Mucosa of descending colon (tissue), 3 donors: ENCODE measurements at regions not wholly inside any gene's neighbourhood (a gene's known extent, or its start where the extent isn't known, plus 50 kb on each side); places are given as distances from the start of the nearest gene placed in this dataset.
"Not testable (repeated sequence)": the region's sequence is repeated elsewhere in the genome, so short reads cannot be mapped to it uniquely, and the experiment has no call there.

ENCODE experiments used
- ATAC-seq: fragments of 200-7000 bp; cut with Tn5 transposase; one replicate; pipeline ENCODE4 v1.9.1; 2020; ENCODE audit warnings: mild to moderate bottlenecking, moderate library complexity
- DNase-seq, 3 donors: peaks; one replicate each; pipeline ENCODE4 v3.0.0-alpha.2; 2020
- H3K36me3 ChIP-seq: fragments of 200-600 bp; one replicate; pipeline ENCODE4 v1.8.0; 2021; ENCODE audit warnings: low read depth, mild to moderate bottlenecking
- H3K4me1 ChIP-seq: fragments of 200-600 bp; one replicate; pipeline ENCODE4 v1.8.0; 2021; ENCODE audit warnings: low read depth, mild to moderate bottlenecking
- H3K4me3 ChIP-seq: fragments of 200-600 bp; one replicate; pipeline ENCODE4 v1.8.0; 2021; ENCODE audit warnings: mild to moderate bottlenecking
- H3K9me3 ChIP-seq: fragments of 200-600 bp; one replicate; pipeline ENCODE4 v1.8.0; 2021; ENCODE audit warnings: mild to moderate bottlenecking
- intact Hi-C, 2 donors: fragments of 100-400 bp; cut with DNase I in 1 of 2; cut with micrococcal nuclease in 1 of 2; formaldehyde crosslinking; loops; one replicate each; pipeline versions ENCODE4 v1.11.0 to v1.11.1; 2022; cut with DNase I, micrococcal nuclease
- TF ChIP-seq, protein P1 (sequence below): fragments of 200-600 bp; IDR thresholded peaks from one replicate; pipeline ENCODE4 v1.8.0; 2022; ENCODE audit warnings: antibody characterized with exemption, mild to moderate bottlenecking
- donor health status: DM: no; HTN: no; CAD: no; lungs with moderate emphysema.
- donor health status: DM: no; HTN: no; CAD: no.
- donor health status: DM: no; HTN: yes; CAD: no.

DNA sequence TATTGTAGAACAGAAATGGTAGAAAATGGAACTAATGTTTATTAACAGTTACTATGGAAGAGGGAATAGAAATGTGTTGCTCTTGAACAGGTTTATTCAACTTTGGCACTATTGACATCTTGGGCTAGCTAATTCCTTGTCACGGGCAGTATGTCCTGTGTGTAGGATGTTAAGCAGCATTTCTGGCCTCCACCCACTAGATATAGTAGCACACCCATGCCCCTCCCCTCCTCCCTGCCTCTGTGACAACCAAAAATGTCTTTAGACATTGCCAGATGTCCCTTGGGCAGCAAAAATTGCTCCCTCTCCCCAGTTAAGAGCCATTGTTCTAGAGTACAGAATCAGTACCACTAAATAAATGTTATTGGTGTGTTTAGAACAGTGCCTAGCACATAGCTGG, 91.4 kb upstream of the TPTE start:
- TF ChIP-seq, protein P1, sequence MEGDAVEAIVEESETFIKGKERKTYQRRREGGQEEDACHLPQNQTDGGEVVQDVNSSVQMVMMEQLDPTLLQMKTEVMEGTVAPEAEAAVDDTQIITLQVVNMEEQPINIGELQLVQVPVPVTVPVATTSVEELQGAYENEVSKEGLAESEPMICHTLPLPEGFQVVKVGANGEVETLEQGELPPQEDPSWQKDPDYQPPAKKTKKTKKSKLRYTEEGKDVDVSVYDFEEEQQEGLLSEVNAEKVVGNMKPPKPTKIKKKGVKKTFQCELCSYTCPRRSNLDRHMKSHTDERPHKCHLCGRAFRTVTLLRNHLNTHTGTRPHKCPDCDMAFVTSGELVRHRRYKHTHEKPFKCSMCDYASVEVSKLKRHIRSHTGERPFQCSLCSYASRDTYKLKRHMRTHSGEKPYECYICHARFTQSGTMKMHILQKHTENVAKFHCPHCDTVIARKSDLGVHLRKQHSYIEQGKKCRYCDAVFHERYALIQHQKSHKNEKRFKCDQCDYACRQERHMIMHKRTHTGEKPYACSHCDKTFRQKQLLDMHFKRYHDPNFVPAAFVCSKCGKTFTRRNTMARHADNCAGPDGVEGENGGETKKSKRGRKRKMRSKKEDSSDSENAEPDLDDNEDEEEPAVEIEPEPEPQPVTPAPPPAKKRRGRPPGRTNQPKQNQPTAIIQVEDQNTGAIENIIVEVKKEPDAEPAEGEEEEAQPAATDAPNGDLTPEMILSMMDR: no peak
- intact Hi-C loops: no loop called here
- Histone ChIP-seq H3K4me1 (no peaks in the 10 kb centered on the region), H3K36me3 (no peaks in the 10 kb centered on the region), H3K9me3 (peaks cover 77% of the 10 kb centered on the region), H3K4me3 (no peak overlapping the region)
- ATAC-seq (peak; percentile 6), DNase-seq (no peak)

DNA sequence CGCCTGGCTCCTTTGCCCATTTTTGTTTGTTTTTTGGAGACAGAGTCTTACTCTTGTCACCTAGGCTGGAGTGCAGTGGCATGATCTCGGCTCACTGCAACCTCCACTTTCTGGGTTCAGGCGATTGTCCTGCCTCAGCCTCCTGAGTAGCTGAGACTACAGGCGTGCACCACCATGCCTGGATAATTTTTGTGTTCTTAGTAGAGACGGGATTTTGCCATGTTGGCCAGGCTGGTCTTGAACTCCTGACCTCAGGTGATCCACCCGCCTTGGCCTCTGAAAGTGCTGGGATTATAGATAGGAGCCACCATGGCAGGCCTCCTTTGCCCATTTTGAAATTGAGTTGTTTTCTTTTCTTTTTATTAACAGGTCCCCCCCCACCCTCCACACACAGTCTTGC, 89.4 kb upstream of the TPTE start:
- H3K4me3 ChIP-seq, H3K4me1 ChIP-seq, intact Hi-C loops, H3K36me3 ChIP-seq, DNase-seq: not testable (repeated sequence)
- ATAC-seq: peak; percentile 8
- peaks cover 76% of the 10 kb centered on the region for H3K9me3 ChIP-seq

DNA sequence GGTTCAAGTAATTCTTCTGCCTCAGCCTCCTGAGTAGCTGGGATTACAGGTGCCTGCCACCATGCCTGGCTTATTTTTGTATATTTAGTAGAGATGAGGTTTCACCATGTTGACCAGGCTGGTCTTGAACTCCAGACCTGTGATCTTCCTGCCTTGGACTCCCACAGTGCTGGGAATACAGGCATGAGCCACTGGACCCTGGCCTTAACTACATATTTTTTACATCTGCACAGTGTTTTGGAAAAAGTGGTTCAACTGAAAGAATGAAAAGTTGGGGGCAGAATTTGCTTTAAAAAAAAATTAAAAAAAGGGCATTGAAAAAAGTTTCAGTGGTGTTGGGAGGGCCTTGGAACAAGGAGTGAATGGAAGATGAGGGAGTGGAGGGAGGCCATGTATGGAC, 88.9 kb upstream of the TPTE start:
- H3K4me3 ChIP-seq, intact Hi-C loops, DNase-seq, H3K36me3 ChIP-seq, H3K4me1 ChIP-seq, ATAC-seq: not testable (repeated sequence)
- peaks cover 76% of the 10 kb centered on the region for H3K9me3 ChIP-seq

DNA sequence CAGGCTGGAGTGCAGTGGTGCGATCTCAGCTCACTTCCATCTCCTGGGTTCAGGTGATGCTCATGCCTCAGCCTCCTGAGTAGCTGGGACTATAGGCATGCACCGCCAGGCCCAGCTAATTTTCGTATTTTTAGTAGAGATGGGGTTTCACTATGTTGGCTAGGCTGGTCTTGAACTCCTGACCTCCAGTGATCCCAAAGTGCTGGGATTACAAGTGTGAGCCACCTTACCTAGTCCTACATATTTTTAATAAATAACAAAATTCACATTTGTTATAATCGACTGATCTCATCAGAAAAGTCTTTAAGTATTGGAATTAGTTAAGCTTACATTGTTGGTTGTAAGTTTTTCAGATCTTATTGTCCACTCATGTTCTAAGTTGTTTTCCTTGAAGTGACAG, 83.4 kb upstream of the TPTE start:
- H3K4me1 ChIP-seq, H3K36me3 ChIP-seq, DNase-seq, H3K4me3 ChIP-seq, intact Hi-C loops, ATAC-seq: not testable (repeated sequence)
- H3K9me3 ChIP-seq: peaks cover 65% of the 10 kb centered on the region

DNA sequence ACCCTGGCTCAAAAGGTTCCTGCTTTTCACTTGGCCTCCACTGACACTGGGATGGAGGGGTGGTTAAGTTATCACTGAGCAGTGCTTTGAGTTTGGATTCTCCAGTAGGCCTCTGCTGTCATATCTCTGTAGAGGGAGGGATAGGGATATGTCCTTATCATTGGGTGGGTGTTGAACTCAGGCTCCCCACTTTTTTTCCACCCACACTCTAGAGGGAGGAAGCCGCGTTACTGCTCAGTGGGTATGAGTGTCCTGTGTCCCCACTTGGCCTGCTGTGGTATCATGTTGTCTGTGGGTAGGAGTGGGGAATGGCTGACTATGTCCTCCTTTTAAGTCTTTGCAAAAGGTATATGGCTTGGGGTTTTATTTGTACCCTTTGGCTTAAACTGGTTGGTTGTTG, 80.7 kb upstream of the TPTE start:
- H3K36me3 ChIP-seq, H3K4me3 ChIP-seq, DNase-seq, H3K4me1 ChIP-seq, intact Hi-C loops: not testable (repeated sequence)
- peaks cover 80% of the 10 kb centered on the region for H3K9me3 ChIP-seq
- ATAC-seq: peak; percentile 60

DNA sequence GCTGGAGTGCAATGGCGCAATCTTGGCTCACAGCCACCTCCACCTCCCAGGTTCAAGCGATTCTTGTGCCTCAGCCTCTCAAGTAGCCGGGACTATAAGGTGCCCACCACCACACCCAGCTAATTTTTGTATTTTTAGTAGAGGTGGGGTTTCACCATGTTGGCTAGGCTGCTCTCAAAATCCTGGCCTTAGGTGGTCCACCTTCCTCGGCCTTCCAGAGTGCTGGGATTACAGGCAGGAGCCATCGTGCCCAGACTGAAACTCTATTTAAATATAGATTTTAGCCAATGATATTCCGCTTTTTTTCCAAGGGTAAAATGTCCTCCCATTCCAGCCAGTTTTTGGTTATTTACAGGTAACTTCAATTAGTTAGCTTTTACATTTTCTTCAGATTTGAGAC, 79.4 kb upstream of the TPTE start:
- intact Hi-C loops, ATAC-seq, H3K36me3 ChIP-seq, H3K4me1 ChIP-seq, H3K4me3 ChIP-seq, DNase-seq: not testable (repeated sequence)
- H3K9me3 ChIP-seq: peaks cover 76% of the 10 kb centered on the region

DNA sequence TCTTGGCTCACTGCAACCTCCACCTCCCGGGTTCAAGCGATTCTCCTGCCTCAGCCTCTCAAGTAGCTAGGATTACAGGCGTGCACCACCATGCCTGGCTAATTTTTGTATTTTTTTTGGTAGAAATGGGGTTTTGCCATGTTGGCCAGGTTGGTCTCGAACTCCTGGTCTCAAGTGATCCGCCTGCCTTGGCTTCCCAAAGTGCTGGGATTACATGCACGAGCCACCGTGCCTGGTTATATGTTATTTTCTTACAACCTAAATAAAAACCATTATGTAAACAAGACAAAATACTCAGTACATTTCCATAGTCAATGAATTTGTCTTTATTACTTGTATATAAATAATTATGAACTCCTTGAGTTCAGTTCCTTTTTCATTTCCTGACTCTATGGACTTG, 75.7 kb upstream of the TPTE start:
- H3K4me1 ChIP-seq, DNase-seq, intact Hi-C loops, H3K36me3 ChIP-seq, ATAC-seq, H3K4me3 ChIP-seq: not testable (repeated sequence)
- peaks cover 77% of the 10 kb centered on the region for H3K9me3 ChIP-seq

DNA sequence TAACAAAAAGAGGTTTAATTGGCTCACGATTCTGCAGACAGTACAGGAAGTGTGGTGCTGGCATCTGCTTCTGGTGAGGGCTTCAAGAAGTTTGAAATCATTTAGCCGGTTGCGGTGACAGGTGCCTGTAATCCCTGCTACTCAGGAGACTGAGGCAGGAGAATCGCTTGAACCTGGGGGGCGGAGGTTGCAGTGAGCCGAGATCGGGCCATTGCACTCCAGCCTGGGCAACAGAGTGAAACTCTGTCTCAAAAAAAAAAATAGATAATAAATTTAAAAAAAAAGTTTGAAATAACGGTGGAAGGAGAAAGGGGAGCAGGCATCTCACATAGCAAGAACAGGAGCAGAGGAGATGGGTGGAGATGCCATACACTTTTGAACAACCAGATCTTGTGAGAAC, 71.9 kb upstream of the TPTE start:
- ATAC-seq: not testable (repeated sequence)

DNA sequence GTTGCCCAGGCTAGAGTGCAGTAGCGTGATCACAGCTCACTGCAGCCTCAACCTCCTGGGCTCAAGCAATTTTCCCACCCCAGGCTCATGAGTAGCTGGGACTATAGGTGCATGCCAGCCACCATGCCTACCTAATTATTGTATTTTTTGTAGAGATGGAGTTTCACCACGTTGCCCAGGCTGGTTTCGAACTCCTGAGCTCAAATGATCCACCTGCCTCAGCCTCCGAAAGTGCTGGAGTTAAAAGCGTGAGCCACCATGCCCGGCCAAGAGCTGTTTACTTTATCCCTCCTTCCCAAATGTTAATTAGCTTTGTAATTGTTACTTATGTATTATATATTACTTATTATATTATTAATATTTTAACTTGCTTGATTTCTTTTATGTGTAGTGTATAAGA, 70.1 kb upstream of the TPTE start:
- DNase-seq, H3K4me3 ChIP-seq, intact Hi-C loops, H3K36me3 ChIP-seq, H3K4me1 ChIP-seq, ATAC-seq: not testable (repeated sequence)
- peaks cover 78% of the 10 kb centered on the region for H3K9me3 ChIP-seq

More for the DNA sequence above, 71.9 kb upstream of the TPTE start:
- H3K4me3 ChIP-seq, H3K36me3 ChIP-seq, intact Hi-C loops, H3K4me1 ChIP-seq: not testable (repeated sequence)
- peaks cover 85% of the 10 kb centered on the region for H3K9me3 ChIP-seq
- DNase-seq: peak in 1 of 3 donors; percentile 58

DNA sequence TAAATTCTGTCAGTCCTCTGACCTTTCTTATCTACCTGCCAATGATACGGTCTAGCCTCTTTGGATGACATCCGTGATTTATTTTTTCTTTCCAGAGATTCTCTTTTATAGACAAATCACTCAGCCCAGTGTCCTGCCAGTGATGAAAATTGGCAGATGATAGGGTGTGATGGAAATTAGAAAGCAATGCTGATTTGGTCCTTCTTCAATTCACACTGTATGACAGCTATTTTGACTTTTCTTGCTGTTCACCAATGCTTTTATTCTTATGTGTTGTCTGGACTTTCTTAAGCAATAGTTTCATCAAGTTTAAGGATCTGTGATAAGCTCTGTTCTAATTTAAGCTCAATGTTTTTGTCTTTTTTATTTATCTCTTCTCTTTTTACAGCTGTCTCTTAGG, 63.6 kb upstream of the TPTE start:
- H3K36me3 ChIP-seq, DNase-seq, H3K4me3 ChIP-seq, H3K4me1 ChIP-seq, ATAC-seq, intact Hi-C loops: not testable (repeated sequence)
- H3K9me3 ChIP-seq: peaks cover 76% of the 10 kb centered on the region

DNA sequence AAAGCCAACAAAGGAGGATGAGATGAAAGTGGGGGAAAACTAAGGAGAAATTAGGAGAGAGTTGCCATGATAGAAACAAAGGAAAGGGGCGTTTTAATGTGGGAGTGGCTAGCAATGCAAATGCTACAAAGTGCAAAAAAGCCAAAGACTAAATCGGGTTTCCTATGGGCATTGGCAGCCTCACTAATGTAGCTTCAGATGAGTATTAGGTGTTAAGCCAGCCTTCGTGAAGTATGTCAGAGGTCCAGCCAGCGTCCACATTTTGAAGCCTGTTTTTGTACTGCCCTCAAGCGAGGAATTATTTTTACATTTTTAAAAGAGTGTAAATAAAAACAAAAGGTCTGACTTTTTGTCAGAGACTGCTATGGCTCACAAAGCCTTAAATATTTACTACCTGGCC, 60.4 kb upstream of the TPTE start:
- H3K36me3 ChIP-seq, intact Hi-C loops, ATAC-seq, DNase-seq, H3K4me1 ChIP-seq, H3K4me3 ChIP-seq: not testable (repeated sequence)
- peaks cover 82% of the 10 kb centered on the region for H3K9me3 ChIP-seq

DNA sequence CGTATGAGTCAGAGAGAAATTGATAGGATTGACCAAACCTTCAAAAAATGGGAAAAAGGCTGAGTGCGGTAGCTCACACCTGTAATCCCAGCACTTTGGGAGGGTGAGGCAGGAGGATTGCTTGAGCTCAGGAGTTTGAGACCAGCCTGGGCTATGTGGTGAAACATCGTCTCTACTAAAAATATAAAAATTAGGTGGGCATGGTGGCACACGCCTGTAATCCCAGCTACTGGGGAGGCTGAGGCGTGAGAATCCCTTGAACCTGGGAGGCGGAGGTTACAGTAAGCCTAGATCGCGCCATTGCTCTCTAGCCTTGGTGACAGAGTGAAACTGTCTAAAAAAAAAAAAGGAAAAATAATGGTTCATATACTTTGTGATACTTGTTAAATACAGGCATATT, 59.9 kb upstream of the TPTE start:
- DNase-seq, H3K4me3 ChIP-seq, H3K36me3 ChIP-seq, intact Hi-C loops, H3K4me1 ChIP-seq, ATAC-seq: not testable (repeated sequence)
- H3K9me3 ChIP-seq: peaks cover 85% of the 10 kb centered on the region
